SK-N-SH (cell line): ENCODE measurements at regions not wholly inside any gene's neighbourhood (a gene's known extent, or its start where the extent isn't known, plus 50 kb on each side); places are given as distances from the start of the nearest gene placed in this dataset.

Source experiments
- CHD2 ChIP-seq: fragments of 150-350 bp; IDR thresholded peaks from 2 replicates; pipeline ENCODE4 v1.6.1; 2018; ENCODE audit warnings: low read length; ENCODE audit not compliant: partially characterized antibody
- EP300 ChIP-seq, 2 experiments: IDR thresholded peaks; 2 replicates each; pipeline versions ENCODE4 v1.4.0 to v1.6.1; 2012; ENCODE audit warnings: borderline replicate concordance in 1 of 2, low read depth in 1 of 2, low read length in 1 of 2
- EZH2phosphoT487 ChIP-seq: fragments of 200-600 bp; sonication (generic); IDR thresholded peaks from 2 replicates; pipeline ENCODE4 v1.6.1; 2017; ENCODE audit warnings: low read depth, mixed run types, mild to moderate bottlenecking, antibody characterized with exemption, moderate library complexity, borderline replicate concordance
- JUND ChIP-seq: IDR thresholded peaks from 2 replicates; pipeline ENCODE4 v1.4.0; 2012
- MXI1 ChIP-seq: IDR thresholded peaks from 2 replicates; pipeline ENCODE4 v1.6.1; 2012; ENCODE audit warnings: mild to moderate bottlenecking, low read depth, low read length, improper control_type of control experiment
- NFIC ChIP-seq: IDR thresholded peaks from 2 replicates; pipeline ENCODE4 v1.4.0; 2012; ENCODE audit warnings: borderline replicate concordance
- PBX3 ChIP-seq: IDR thresholded peaks from 2 replicates; pipeline ENCODE4; 2012
- RAD21 ChIP-seq: IDR thresholded peaks from 2 replicates; pipeline ENCODE4 v1.6.1; 2012; ENCODE audit warnings: mild to moderate bottlenecking, low read length
- SIN3A ChIP-seq: IDR thresholded peaks from 2 replicates; pipeline ENCODE4 v1.6.1; 2012; ENCODE audit warnings: low read depth, mild to moderate bottlenecking, low read length, moderate library complexity, borderline replicate concordance
- TAF1 ChIP-seq: IDR thresholded peaks from 2 replicates; pipeline ENCODE4 v1.6.1; 2012; ENCODE audit warnings: low read depth, mild to moderate bottlenecking, low read length, moderate library complexity, borderline replicate concordance
- TCF12 ChIP-seq: IDR thresholded peaks from 2 replicates; pipeline ENCODE4 v1.4.0; 2012
- TF ChIP-seq, protein P1 (sequence below): fragments of 200-600 bp; sonication (generic); IDR thresholded peaks from 2 replicates; pipeline ENCODE4 v1.6.1; 2017; ENCODE audit warnings: antibody characterized with exemption, mild to moderate bottlenecking, moderate library complexity
- TF ChIP-seq, protein P2 (sequence below): IDR thresholded peaks from 2 replicates; pipeline ENCODE4 v1.6.1; 2012; ENCODE audit warnings: mild to moderate bottlenecking, low read depth, low read length, moderate library complexity
- TF ChIP-seq, protein P3 (sequence below): IDR thresholded peaks from 2 replicates; pipeline ENCODE4 v1.4.0; 2012; ENCODE audit warnings: low read depth

- TF ChIP-seq MXI1, result no peak
- no peak for TF ChIP-seq NFIC
- TF ChIP-seq, protein P1, sequence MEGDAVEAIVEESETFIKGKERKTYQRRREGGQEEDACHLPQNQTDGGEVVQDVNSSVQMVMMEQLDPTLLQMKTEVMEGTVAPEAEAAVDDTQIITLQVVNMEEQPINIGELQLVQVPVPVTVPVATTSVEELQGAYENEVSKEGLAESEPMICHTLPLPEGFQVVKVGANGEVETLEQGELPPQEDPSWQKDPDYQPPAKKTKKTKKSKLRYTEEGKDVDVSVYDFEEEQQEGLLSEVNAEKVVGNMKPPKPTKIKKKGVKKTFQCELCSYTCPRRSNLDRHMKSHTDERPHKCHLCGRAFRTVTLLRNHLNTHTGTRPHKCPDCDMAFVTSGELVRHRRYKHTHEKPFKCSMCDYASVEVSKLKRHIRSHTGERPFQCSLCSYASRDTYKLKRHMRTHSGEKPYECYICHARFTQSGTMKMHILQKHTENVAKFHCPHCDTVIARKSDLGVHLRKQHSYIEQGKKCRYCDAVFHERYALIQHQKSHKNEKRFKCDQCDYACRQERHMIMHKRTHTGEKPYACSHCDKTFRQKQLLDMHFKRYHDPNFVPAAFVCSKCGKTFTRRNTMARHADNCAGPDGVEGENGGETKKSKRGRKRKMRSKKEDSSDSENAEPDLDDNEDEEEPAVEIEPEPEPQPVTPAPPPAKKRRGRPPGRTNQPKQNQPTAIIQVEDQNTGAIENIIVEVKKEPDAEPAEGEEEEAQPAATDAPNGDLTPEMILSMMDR, result no peak
- TF ChIP-seq, protein P2, sequence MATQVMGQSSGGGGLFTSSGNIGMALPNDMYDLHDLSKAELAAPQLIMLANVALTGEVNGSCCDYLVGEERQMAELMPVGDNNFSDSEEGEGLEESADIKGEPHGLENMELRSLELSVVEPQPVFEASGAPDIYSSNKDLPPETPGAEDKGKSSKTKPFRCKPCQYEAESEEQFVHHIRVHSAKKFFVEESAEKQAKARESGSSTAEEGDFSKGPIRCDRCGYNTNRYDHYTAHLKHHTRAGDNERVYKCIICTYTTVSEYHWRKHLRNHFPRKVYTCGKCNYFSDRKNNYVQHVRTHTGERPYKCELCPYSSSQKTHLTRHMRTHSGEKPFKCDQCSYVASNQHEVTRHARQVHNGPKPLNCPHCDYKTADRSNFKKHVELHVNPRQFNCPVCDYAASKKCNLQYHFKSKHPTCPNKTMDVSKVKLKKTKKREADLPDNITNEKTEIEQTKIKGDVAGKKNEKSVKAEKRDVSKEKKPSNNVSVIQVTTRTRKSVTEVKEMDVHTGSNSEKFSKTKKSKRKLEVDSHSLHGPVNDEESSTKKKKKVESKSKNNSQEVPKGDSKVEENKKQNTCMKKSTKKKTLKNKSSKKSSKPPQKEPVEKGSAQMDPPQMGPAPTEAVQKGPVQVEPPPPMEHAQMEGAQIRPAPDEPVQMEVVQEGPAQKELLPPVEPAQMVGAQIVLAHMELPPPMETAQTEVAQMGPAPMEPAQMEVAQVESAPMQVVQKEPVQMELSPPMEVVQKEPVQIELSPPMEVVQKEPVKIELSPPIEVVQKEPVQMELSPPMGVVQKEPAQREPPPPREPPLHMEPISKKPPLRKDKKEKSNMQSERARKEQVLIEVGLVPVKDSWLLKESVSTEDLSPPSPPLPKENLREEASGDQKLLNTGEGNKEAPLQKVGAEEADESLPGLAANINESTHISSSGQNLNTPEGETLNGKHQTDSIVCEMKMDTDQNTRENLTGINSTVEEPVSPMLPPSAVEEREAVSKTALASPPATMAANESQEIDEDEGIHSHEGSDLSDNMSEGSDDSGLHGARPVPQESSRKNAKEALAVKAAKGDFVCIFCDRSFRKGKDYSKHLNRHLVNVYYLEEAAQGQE, result no peak
- no peak for TF ChIP-seq TAF1
- TF ChIP-seq SIN3A, result no peak
- no peak for TF ChIP-seq TCF12
- TF ChIP-seq, protein P3, sequence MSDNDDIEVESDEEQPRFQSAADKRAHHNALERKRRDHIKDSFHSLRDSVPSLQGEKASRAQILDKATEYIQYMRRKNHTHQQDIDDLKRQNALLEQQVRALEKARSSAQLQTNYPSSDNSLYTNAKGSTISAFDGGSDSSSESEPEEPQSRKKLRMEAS, result no peak
- no peak for TF ChIP-seq EP300 (IDR thresholded peaks at IDR 0.05; ENCODE audit: borderline replicate concordance in 1 of 2, low read depth in 1 of 2, low read length in 1 of 2)
- TF ChIP-seq EZH2phosphoT487, result no peak
- no peak for TF ChIP-seq CHD2
- TF ChIP-seq PBX3, result no peak
- no peak for TF ChIP-seq JUND
- TF ChIP-seq RAD21, result no peak
Measured at GRCh38 chr5:153907170-153907775, 131.4 kb downstream of the FAM114A2 start.
